NB4 (cell line): ENCODE measurements at regions not wholly inside any gene's neighbourhood (a gene's known extent, or its start where the extent isn't known, plus 50 kb on each side); places are given as distances from the start of the nearest gene placed in this dataset.

Experiments used
- DNase-seq: peaks from one replicate; pipeline ENCODE4 v3.0.0; 2010; ENCODE audit warnings: low read depth
- H3K4me3 ChIP-seq: one replicate; pipeline ENCODE4 v1.5.1; 2011; ENCODE audit warnings: mild to moderate bottlenecking, low read depth, low read length, moderate library complexity
- MYC ChIP-seq: IDR thresholded peaks from 2 replicates; pipeline ENCODE4 v1.6.1; 2011; ENCODE audit warnings: low read depth, low read length
- POLR2A ChIP-seq: IDR thresholded peaks from 2 replicates; pipeline ENCODE4 v1.6.1; 2011; ENCODE audit warnings: mild to moderate bottlenecking; ENCODE audit not compliant: insufficient read length; ENCODE audit errors: extremely low read depth
- TF ChIP-seq, protein P1 (sequence below): IDR thresholded peaks from one replicate; pipeline ENCODE4 v1.5.1; 2012; ENCODE audit warnings: low read depth, low read length
- TF ChIP-seq, protein P2 (sequence below): IDR thresholded peaks from 2 replicates; pipeline ENCODE4 v1.6.1; 2011; ENCODE audit warnings: low read depth, low read length

DNA sequence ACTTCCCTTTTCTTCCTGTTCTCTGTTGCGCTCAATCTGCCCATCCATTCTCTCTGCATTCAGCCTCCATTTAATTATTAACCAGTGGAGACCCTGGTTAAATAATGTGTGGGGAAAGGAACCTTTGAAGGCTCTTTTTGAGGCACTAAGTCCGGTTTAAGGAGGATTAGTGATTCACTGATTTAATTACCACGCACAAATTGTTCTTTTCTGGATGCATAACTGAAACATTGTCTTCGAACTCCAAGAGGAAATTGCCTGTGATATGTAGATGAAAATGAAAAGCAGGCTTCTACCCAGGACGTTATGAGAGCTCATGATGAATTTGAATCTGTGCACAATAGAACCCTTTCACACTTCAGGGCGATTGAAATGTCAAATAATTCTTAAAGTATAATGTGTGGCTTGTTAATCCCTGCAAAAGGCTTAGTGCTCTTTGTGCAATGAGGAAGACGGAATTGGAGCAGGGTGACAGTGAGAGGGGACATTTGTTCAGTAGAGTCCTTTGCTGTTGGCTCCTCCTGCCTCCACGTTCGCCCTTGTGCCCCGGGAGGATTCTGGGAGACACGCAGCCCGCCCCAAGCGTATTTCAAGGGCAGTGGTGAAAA, 51.1 kb upstream of the ZNF236 start:
- TF ChIP-seq, protein P1, sequence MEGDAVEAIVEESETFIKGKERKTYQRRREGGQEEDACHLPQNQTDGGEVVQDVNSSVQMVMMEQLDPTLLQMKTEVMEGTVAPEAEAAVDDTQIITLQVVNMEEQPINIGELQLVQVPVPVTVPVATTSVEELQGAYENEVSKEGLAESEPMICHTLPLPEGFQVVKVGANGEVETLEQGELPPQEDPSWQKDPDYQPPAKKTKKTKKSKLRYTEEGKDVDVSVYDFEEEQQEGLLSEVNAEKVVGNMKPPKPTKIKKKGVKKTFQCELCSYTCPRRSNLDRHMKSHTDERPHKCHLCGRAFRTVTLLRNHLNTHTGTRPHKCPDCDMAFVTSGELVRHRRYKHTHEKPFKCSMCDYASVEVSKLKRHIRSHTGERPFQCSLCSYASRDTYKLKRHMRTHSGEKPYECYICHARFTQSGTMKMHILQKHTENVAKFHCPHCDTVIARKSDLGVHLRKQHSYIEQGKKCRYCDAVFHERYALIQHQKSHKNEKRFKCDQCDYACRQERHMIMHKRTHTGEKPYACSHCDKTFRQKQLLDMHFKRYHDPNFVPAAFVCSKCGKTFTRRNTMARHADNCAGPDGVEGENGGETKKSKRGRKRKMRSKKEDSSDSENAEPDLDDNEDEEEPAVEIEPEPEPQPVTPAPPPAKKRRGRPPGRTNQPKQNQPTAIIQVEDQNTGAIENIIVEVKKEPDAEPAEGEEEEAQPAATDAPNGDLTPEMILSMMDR: no peak
- TF ChIP-seq MYC: no peak
- TF ChIP-seq, protein P2, sequence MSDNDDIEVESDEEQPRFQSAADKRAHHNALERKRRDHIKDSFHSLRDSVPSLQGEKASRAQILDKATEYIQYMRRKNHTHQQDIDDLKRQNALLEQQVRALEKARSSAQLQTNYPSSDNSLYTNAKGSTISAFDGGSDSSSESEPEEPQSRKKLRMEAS: no peak
- no peak for TF ChIP-seq POLR2A
- no peak for DNase-seq
- no peak overlapping the region for H3K4me3 ChIP-seq

DNA sequence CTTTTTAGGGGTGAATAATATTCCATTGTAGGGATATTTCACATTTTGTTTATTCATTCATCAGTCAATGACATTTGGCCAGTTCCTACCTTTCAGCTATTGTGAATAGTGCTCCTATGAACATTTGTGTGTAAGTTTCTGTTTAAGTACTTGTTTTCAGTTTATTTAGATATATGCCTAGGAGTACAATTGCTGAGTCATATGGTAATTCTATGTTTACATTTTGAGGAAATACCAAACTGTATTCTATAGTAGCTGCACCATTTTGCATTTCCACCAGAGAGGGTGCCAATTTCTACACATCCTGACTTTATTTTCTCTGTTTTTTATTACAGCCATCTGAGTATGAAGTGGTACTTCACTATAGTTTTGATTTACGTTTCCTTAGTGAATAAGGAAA, 54.4 kb upstream of the ZNF236 start:
- H3K4me3 ChIP-seq: no peak overlapping the region
- TF ChIP-seq MYC (no peak), POLR2A (no peak)
- TF ChIP-seq, protein P1: no peak
- TF ChIP-seq, protein P2: no peak
- no peak for DNase-seq

DNA sequence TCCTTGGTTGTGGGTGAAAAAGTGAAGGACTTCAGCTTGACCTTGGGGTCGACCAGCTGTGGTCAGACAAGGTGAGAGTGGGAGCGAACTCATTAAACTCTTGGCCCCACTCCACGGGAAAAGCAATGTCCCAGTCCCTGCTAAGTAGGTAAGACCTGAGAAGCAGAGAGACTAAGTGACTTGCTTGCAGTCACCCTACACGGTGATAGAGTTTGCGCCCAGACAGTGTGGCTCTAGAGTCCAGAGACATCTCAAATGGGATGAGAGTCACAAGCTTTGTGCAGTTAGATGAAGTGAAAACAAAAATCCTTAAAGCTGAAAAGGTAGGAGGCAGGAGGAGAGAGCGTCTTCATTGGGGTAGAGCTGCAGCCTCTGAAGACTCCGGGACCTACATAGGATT, 55.9 kb upstream of the ZNF236 start:
- H3K4me3 ChIP-seq: no peak overlapping the region
- no peak for DNase-seq
- no peak for TF ChIP-seq POLR2A
- TF ChIP-seq, protein P2: no peak
- TF ChIP-seq, protein P1: no peak
- no peak for TF ChIP-seq MYC

DNA sequence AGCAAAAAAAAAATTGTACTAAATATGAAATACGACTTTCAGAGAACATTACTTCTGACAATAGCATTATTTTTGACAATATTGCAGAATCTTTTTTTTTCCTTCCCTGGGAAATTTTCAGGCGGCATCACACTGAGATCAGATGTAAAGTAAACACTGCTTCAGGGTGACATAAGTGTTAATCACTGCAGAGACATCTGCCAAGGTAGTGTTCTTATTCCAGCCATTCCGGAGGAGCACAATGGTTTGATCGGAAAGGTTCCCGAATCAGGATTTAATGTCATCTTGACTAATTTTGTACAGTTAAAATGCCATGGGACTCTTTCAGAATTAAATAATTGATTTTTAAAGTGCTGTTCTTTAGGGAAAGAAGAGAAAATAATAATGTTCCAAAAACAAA, 56.7 kb upstream of the ZNF236 start:
- DNase-seq: no peak

DNA sequence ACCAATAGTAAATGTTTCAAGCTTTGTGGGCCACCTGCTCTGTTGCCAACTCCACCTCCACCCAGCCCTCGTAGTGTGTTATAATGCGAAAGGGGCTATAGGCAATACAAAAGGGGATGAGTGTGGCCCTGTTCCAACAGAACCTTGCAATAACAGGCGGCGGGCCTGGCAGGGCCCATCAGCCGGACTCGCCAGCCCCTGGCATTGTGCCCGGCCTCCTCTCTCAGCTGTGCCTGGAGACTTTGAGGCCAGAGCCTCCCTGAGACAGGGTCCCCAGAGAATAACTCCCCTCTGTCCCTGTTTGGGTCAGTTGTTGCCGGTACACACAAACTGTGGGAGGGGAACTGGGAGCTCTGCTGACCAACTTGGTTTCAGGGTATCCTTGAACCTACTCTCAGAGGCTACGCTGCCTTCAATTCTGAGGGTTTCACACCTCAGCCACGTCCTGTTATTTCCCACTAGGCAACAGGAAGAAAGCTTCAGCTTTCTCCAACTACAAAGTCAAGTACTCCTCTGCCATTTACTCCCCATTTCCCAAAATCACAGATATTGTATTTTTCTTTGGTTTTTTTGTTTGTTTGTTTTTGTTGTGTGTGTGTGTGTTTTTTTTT, 58.0 kb upstream of the ZNF236 start:
- H3K4me3 ChIP-seq: no peak overlapping the region
- TF ChIP-seq, protein P1: no peak
- DNase-seq: no peak

More for the DNA sequence above, 56.7 kb upstream of the ZNF236 start:
- no peak overlapping the region for H3K4me3 ChIP-seq
- TF ChIP-seq, protein P1: no peak
- TF ChIP-seq POLR2A: no peak
- no peak for TF ChIP-seq MYC
- TF ChIP-seq, protein P2: no peak

DNA sequence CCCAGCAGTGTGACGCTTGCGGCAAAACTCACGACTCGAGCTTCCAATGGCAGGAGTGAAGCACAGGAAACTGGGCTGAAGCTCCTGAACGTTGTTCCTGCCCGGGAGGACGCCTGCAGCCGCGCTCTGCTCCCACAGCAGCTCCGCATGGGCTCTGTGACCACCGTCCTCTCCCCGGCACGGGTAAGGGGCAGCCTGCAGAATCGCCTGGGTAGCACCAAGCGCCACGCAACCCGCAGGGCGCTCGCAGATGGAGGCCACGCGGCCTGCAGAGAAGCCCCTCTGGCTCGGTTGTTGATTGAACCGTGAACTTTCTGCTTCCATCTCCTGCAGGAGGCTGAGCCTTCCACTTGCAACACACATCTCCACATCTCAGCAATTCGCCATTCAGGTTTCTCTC, 63.3 kb upstream of the ZNF236 start:
- TF ChIP-seq, protein P2: no peak
- no peak for DNase-seq
- no peak overlapping the region for H3K4me3 ChIP-seq
